Medulla oblongata (tissue), 1 donor: ENCODE measurements at regions not wholly inside any gene's neighbourhood (a gene's known extent, or its start where the extent isn't known, plus 50 kb on each side); places are given as distances from the start of the nearest gene placed in this dataset.

ENCODE experiments used
- DNase-seq: peaks from one replicate; pipeline ENCODE4 v3.0.0-alpha.2; 2015; ENCODE audit errors: extremely low spot score

DNA sequence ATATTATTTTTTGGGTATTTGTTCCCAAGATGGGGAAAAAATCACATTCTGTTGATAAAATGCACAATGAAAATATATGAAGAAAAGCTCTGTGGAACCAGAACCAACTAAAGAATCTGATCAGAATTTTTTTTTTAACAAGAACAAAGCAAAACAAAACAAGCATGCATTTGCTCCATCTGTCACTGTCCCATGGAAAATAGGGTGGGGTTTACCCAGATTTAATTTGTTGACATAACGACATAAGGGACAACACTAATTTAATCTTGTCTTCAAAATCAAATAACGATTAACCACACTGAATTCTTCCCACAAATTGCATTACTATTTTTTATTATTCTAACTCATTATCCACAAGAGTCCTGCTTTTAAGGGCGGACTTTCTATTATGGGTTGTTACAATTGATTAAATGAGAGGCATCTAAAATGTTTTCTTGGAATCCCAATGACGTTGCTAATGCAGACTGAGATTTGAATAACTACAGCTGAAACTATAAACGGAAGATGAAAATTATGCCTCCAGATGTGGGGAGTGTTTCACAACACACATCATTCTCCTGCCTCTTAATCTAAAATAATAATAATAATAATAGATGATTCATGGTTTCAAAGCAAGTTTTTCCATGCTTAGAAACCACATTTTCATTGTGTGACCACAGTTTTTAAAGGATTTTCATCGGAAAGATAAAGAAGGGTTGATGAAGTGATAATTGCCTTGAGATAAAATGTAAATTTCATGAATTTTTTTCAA lies 307.0 kb upstream of the CPEB2 start:
- DNase-seq, result no peak

DNA sequence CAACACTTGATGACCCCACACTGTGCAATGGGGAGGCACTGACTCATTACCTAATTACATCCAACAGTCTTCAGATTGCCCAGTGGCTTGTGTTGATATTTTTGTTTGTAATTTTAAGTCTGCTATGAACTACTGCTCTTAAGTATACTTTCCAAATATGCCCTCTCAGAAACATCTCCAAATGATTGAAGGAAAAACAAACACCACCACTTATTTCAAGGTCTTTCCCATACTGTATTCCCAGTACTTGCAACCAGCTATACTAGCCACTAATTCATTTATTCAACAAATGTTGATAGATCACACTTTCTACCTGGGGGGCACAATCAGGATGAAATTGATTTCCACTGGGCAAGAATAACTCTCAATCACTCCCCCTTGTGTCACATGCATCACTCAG lies 302.2 kb upstream of the CPEB2 start:
- no peak for DNase-seq

DNA sequence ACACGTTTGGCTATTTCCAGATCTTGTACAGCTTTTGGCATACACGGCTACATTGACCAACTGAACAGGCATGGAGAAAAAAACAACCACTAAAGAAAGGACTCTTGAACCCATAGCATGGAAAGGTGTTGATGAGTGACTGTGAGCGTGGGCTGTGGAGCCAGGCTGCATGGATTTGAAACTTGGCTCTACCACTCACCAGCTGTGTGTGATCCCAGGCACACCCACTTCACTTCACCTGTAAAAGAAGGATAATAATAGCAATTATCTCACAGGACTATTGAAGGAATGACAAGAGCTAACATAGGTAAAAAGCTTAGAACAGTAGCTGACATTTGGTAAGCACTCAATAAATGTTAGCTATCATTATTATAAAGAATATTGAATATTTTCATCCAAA lies 301.7 kb upstream of the CPEB2 start:
- DNase-seq, result no peak

DNA sequence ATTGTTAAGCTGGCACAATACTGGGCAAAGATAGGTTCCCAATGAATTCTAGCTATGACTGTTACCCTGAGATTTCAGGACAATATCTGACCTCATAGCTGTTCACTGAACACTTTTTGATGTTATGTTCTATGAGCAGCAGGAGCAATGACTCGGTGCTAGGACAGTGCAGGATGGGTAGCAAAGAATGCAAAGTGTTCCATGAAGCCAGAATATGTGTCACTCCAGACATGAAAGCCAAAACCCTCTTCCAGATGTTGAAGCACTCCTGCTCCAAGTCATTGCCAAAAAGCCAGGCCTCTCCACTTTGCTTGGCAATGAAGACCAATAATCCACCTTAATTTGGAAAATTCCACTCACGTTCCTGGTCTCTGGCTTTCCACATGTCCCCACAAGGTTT lies 300.9 kb upstream of the CPEB2 start:
- no peak for DNase-seq

DNA sequence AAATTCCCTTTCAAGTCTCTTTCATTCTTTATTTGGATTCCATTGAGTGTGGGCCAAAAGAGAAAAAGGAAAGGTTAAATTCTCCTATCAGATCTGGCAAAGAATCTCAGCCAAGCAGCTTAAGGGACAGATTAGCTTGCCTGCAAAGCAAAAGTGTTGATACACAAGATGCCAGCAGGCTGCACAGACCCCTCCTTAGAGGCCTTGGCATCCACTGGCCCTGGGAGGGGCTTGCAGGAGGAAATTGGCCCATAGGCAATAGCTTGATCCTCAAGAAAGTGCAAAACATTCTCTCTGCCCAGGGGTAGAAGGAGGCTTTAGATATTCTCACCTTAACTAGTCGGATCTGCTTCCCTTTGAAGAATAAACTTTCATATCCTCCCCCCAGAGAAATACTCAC lies 300.4 kb upstream of the CPEB2 start:
- no peak for DNase-seq

DNA sequence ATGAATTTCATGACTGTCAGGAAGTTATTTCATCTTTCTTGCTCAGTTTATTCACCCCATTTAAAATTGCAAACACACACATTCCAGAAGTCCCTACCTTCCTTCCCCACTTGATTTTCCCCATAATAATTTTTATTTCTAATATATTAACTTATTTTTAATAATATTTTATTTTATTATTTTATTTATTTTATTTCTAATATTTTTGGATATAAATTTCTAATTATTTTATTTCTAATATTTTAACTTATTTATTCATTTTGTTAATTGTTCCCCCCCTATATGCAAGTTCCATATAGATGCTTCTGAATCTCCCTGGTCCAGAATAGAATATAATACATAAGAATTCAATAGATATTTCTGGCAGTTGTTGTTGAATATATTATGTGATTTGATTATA lies 293.7 kb upstream of the CPEB2 start:
- no peak for DNase-seq

DNA sequence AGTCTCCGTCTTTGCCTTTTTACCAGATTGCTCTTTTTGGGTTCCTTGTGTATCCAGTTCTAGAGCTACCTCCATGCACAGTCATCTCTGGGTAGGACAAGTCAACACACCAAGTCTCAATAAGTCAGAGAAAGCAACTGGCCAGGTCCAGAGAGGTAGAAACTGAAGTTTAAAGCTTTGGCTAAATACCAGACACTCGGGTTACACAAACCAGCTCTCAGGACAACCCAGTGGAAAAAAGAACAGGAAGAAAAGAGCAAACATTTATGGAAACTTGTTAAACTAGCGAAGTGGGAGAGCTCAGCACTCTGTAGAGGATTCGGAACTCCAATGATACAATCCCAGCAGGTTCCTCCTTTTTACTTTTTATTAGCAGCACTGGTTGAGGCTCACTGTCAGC lies 291.0 kb upstream of the CPEB2 start:
- no peak for DNase-seq

DNA sequence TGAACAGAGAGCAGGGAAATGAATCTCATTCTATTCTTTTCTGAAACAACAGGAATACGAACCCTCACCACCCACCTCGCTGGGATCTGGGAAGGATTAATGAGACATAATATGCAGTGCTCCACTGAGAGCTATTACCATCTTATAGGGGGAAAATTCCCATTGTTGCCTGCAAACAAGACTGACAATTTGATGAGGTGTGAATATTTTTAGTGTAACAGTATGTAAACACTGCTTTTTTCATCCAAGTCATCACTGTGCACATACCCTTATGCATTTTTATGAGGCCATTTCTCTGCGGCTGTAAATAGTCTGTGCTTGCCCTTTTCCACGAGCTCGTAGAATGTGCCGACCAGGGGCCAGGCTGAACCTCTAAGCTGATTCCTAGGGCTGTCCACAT lies 285.6 kb upstream of the CPEB2 start:
- no peak for DNase-seq

DNA sequence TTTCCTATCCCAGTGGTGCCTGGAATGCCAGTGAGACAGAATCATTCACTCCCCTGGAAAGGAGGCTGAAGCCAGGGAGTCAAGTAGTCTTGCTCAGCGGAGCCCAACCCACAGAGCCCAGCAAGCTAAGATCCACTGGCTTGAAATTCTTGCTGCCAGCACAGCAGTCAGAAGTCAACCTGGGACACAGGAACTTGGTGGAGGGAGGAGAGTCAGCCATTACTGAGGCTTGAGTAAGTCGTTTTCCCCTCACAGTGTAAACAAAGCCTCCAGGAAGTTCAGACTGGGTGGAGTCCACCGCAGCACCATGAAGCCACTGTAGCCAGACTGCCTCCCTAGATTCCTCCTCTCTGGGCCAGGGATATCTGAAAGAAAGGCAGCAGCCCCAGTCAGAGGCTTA lies 283.2 kb upstream of the CPEB2 start:
- no peak for DNase-seq

DNA sequence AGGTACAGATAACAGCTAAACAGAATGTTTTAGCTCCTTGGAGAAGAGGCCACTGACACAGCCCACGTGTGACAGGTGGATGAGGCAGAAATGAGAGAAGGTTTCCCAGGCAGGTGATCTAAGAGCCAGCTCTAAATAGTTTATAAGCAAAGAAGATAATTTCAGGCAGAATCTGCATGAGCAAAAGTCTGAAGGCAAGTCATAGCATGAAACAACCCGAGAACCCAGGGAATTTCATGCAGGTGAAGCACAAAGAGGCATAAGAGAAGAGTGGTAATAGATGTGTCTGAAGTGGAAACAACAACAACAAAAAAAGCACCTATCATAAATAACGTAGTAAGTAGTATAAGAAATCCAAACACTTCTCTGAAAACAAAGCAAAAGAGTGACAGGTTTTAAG lies 275.8 kb upstream of the CPEB2 start:
- no peak for DNase-seq

DNA sequence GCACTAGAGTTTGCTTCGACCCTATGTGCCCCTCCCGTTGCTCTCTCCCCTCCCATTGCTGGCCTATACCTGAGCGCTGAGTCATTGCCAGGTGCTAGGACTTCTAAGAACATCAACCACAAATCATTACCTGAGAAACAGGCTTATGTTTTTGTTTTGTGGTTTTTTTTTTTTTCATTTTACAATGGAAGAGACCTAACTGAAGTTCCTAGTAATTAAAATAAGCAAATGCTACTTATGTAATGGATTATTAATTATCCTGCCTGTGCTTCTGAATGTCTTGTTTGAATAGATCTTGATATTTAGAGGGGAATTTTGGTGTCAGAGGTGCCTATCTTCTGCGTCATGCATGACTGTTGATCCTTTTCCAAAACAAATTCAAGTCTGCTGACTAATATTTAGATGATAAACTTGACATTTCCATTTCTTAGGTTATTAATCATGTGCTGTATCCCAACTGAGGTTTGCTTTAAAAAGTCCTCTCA lies 275.4 kb upstream of the CPEB2 start:
- DNase-seq, result no peak

DNA sequence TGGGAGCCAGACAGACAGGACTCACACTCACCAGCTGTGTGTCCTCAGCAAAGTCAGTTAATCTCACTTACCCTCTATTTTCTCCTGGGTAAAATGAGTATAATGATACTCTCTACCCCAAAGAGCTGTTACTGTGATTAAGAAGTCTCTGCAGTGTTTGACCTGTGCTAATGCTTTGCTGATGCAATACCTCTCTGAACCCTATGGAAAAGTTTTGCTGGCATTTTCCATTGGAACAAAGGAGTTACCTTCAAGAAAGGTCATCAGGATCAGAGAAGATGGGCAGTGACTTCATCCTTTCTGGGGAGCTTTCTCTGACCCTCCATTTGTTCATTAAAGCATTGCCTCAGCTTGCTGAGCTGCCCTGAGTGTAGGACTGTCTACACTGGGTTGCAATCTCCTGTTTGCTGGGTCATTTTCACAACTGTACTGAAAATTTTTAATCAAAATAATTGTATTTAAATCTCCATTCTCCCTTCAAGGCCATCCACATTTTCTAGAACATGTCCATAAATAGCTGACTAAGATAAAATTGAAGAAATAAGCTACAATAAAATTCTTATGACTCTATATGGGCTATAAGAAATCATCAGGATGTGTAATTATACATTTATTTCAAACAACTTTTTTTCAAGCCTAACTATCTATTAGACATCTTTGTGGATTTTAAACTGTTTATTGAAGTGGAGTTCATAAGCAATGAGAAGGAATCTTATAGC lies 272.8 kb upstream of the CPEB2 start:
- DNase-seq, result no peak

DNA sequence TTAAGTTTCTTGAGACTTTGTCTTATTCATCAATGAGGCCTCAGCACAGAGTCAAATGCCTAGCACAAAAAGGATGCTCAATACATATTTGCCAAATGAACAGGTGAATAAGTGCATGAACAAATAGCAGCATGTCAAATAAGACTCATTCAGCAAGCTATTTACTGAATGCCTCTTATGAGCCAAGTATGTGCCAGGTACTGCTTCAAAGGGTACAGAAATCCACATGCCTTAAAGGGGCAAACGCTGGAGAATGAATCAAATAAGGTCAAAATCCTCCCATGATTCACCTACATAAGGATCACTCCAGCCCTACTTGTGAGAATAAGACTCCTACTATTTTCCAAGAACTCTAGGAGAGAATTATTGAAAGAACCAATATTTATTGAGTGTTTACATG lies 260.2 kb upstream of the CPEB2 start:
- no peak for DNase-seq

DNA sequence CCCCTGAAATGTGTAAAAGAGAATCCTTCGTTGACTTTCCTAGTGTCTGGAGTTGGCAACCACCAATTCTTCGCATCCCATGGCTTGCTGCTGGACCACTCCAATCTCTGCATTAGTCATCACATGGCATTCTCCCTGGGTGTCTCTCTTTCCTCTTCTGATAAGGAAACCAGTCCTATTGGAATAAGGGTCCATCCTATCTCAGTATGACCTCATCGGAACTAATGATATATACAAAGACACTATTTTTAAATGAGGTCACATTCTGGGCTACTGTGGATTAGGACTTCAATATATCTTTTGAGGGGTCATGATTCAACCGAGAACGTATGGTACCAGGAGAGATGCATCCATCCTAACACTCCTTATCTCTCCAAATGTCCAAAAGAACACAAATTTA lies 259.1 kb upstream of the CPEB2 start:
- no peak for DNase-seq

DNA sequence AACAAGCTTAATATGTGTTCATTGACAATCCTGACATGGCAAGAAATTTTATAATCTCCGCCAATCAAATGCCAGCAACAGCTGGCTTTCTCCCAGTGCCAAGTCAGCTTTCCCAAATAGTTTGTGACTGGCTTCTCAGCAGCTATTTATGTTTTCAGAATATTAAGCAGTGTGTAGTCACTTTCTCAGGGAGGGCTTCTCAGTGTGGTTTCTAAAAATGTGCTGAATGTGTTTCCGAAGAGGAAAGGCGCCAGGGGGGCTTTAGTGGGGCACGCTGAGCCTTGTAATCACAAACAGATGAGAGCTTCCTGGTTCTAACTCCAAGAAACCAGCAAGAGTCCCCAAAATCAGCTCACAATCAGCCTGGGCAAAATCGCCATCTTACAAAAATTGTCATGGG lies 258.7 kb upstream of the CPEB2 start:
- DNase-seq, result no peak

DNA sequence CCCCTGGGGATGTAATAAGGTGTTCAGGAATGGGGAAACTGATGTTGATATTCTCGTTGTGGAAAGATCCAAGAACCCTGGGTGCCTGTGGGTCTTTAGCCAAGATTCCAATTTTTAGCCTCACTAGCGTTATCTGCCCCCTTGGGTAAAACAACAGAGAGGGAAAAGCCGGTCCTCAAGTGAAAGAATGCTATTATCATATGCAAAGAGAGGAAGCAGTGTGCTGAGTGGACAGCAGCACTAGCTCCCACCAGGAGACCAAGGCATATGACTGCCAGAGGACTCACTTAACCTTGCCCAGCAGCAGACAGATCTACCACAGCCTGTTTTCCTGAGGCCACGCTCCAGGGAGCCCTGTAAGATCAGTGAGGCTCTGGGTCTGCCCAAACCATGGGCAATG lies 257.9 kb upstream of the CPEB2 start:
- no peak for DNase-seq

DNA sequence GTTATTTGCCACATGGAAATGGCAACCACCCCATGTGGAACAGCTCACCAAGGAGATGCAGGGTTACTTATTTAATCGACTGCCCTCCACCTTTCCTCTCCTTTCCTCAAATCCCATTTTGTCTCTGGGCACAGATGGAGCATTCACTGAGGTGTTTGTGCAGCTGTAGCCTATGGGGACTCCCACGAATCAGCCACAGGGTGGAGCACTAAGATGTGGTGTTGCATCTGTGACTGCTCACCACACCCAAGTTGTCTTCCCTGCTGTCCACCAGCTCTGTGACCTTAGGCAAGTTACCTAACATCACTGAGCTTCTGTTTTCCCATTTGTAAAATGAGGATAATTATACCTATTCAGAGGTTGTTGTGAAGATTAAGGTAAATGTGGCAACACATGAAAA lies 252.4 kb upstream of the CPEB2 start:
- DNase-seq, result peak; percentile 61

DNA sequence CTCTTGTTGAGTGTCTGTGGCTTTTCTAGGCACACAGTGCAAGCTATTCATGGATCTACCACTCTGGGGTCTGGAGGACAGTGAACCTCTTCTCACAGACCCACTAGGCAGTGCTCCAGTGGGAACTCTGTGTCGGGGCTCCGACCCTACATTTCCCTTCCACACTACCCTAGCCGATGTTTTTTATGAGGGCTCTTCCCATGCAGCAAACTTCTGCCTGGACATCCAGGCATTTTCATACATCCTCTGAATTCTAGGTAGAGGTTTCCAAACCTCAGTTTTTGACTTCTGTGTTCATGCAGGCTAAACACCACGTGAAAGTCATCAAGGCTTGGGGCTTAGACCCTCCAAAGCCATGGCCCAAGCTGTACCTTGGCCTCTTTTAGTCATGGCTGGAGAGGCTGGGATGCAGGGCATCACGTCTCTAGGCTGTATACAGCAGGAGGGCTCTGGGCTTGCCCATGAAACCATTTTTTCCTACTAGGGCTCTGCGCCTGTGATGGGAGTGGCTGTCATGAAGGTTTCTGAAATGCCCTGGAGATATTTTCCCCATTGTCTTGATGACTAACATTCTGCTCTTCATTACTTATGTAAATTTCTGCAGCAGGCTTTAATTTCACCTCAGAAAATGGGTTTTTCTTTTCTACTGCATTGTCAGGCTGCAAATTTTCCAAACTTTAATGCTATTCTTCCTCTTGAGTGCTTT lies 249.8 kb upstream of the CPEB2 start:
- DNase-seq, result no peak

DNA sequence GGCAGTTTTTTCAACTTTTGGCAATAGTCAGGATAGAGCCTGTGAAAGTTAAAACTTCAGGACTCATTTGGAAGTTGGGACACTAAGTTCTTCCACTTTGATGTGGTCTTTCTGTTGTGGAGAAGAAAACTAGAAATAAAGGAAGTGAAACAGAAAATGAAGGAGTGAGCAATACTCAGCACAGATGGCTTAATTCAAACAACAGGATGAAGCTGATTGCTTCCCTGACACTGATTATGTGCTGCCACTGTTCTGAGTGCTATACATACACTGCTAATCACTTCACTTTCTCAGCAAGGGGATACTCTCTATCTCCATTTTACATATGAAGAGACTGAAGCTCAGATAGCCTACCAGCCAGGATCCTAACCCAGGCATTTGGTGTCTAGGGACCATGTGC lies 235.1 kb upstream of the CPEB2 start:
- peak; percentile 5 for DNase-seq

DNA sequence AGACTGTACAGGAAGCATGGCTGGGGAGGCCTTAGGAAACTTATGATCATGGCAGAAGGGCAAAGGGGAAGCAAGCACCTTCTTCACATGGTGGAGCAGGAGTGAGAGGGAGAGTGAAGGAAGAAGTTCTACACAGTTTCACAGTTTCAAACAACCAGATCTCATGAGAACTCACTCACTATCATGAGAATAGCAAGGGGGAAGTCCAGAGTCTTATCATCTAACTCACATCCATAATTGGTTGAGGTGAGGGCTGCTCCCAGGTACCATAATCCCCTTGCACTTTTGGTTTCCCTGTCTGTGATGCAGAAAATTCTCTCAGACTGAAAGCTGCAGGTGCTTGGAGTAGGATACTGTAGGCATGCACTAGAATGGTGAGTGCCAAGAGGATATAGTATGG lies 233.8 kb upstream of the CPEB2 start:
- DNase-seq, result no peak

DNA sequence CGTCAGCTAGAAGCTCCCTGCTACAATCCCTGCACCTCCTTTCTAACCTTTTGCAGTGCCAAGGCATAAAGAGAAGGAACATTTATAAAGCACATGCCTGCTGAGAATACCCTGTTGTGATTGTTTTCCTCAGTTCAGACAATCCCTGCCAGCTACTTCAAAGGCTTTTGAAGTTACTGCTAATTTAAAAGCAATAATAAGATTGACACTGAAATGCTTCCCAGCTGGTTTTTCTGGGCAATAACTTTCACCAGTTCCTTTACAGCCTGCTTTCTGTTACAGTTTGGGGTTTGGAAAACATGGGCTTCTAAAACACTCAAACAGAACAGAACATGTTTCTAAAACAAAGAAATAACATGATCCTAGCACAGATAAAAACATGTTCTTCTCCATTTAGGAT lies 232.3 kb upstream of the CPEB2 start:
- peak; percentile 6 for DNase-seq

DNA sequence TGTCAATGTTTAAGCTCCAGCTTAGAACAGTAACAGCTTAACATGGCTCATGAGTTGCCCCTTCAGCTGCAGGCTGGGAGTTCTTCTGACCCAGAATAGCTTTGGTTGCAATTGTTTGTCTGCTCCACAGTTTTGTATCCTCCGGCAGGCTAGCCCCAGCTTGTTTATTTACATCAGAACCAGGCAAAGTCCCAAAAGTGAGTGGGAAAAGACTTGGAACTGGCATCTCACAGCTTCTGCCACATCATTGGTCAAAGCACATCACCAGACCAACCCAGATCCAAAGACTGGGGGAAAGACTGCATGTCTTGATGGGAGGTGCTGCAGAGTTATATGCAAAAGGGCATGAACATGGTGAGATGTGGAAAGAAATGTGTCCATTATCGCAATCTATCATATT lies 231.2 kb upstream of the CPEB2 start:
- DNase-seq, result peak; percentile 26
